Peyer's patch (tissue), 4 donors: ENCODE measurements at regions not wholly inside any gene's neighbourhood (a gene's known extent, or its start where the extent isn't known, plus 50 kb on each side); places are given as distances from the start of the nearest gene placed in this dataset.

Experiments
- DNase-seq, 3 donors: peaks; one replicate each; pipeline ENCODE4 v3.0.0-alpha.2; 2017 to 2019
- H3K27ac ChIP-seq, 4 donors: fragments of 200-600 bp; sonication (generic); one replicate each; pipeline ENCODE4 v1.5.1; 2016 to 2019
- H3K27me3 ChIP-seq, 2 donors: fragments of 200-600 bp; sonication (generic); one replicate each; pipeline ENCODE4 v1.5.1; 2019
- H3K36me3 ChIP-seq, 3 donors: fragments of 200-600 bp; sonication (generic); one replicate each; pipeline ENCODE4 v1.5.1; 2016 to 2019
- H3K4me1 ChIP-seq, 4 donors: fragments of 200-600 bp; sonication (generic); one replicate each; pipeline ENCODE4 v1.5.1; 2016 to 2019
- H3K4me3 ChIP-seq, 4 donors: fragments of 200-600 bp; sonication (generic); 1 replicate in 3 of 4; 2 replicates in 1 of 4; pipeline ENCODE4 v1.5.1; 2016 to 2019; ENCODE audit warnings: mild to moderate bottlenecking in 1 of 4
- H3K9me3 ChIP-seq, 4 donors: fragments of 200-600 bp; sonication (generic); one replicate each; pipeline ENCODE4 v1.5.1; 2016 to 2019; ENCODE audit warnings: mild to moderate bottlenecking in 1 of 4
- CTCF ChIP-seq, 6 experiments: fragments of 450-650 bp in 4 of 6; fragments of 200-600 bp in 2 of 6; sonication (generic) in 1 of 6; IDR thresholded peaks; one replicate each; pipeline ENCODE4 v1.5.1; 2017 to 2019; ENCODE audit warnings: antibody characterized with exemption in 6 of 6, mild to moderate bottlenecking in 3 of 6, moderate library complexity in 1 of 6
- POLR2A ChIP-seq, 2 donors: fragments of 450-650 bp; IDR thresholded peaks; one replicate each; pipeline ENCODE4 v1.5.1; 2017; ENCODE audit warnings: antibody characterized with exemption in 2 of 2, mild to moderate bottlenecking in 2 of 2, moderate library complexity in 2 of 2

DNA sequence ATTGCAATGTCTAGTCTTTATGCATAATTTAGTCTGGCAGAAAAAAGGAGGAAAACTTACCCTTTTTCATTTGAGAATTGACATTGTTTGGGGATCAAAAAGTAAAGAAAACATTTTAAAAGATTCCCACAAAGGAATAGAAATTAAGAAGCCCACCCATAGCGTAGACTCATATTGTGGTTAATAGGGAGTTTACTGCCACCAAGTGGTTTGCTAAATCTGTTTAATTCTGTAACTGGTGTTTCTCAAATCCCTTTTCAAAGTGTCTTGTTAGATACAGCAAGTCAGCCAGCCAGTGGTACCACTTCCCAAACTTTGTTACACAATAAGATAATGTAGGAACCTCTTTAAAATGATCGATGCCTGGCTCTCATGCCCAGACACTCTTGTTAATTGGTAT lies 180.3 kb downstream of the IPO8 start:
- Histone ChIP-seq H3K4me1 (no peaks in the 10 kb centered on the region), H3K9me3 (no peaks in the 10 kb centered on the region), H3K27ac (no peak overlapping the region), H3K27me3 (no peaks in the 10 kb centered on the region), H3K4me3 (no peak overlapping the region), H3K36me3 (no peaks in the 10 kb centered on the region)
- TF ChIP-seq POLR2A (IDR thresholded peaks at IDR 0.05) (no peak), CTCF (IDR thresholded peaks at IDR 0.05) (no peak)
- no peak for DNase-seq

GRCh38 chr12:30514666-30515065 lies 181.0 kb downstream of the IPO8 start:
- DNase-seq: no peak
- Histone ChIP-seq H3K4me1 (no peaks in the 10 kb centered on the region), H3K36me3 (no peaks in the 10 kb centered on the region)

GRCh38 chr12:30508205-30508967 lies 187.3 kb downstream of the IPO8 start:
- TF ChIP-seq POLR2A (IDR thresholded peaks at IDR 0.05): no peak
- TF ChIP-seq CTCF (IDR thresholded peaks at IDR 0.05): no peak
- no peak overlapping the region for H3K27ac ChIP-seq

More at GRCh38 chr12:30514666-30515065, 181.0 kb downstream of the IPO8 start:
- TF ChIP-seq POLR2A (IDR thresholded peaks at IDR 0.05): no peak
- TF ChIP-seq CTCF (IDR thresholded peaks at IDR 0.05): no peak
- H3K4me3 ChIP-seq: no peak overlapping the region
- no peaks in the 10 kb centered on the region for H3K9me3 ChIP-seq
- H3K27me3 ChIP-seq: no peaks in the 10 kb centered on the region
- no peak overlapping the region for H3K27ac ChIP-seq

DNA sequence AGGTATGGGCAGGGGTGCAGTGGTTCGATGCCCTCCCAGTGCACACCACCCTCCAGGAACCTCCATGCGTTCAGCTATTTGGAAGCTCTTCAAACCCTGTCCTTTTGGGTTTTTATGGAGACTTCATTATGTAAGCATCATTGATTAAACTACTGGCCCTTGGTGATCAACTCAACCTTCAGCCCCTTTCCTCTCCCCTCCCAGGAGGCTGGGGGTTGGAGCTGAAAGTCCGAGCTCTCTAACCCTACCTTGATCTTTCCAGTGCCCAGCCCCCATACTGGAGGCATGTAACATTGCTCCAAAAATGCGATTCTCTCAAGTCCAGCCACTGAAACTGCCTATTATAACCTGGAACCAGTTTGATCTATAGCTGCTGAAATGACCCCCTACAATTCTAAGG lies 188.1 kb downstream of the IPO8 start:
- H3K9me3 ChIP-seq: no peaks in the 10 kb centered on the region
- H3K27ac ChIP-seq: no peak overlapping the region
- H3K4me1 ChIP-seq: no peaks in the 10 kb centered on the region
- no peaks in the 10 kb centered on the region for H3K27me3 ChIP-seq
- TF ChIP-seq CTCF (IDR thresholded peaks at IDR 0.05) (no peak), POLR2A (IDR thresholded peaks at IDR 0.05) (no peak)
- no peak for DNase-seq
- no peaks in the 10 kb centered on the region for H3K36me3 ChIP-seq
- no peak overlapping the region for H3K4me3 ChIP-seq

More at GRCh38 chr12:30508205-30508967, 187.3 kb downstream of the IPO8 start:
- no peaks in the 10 kb centered on the region for H3K36me3 ChIP-seq
- no peak for DNase-seq
- H3K4me3 ChIP-seq: no peak overlapping the region
- H3K9me3 ChIP-seq: no peaks in the 10 kb centered on the region
- H3K4me1 ChIP-seq: no peaks in the 10 kb centered on the region
- no peaks in the 10 kb centered on the region for H3K27me3 ChIP-seq

GRCh38 chr12:30506411-30506810 lies 189.3 kb downstream of the IPO8 start:
- no peaks in the 10 kb centered on the region for H3K27me3 ChIP-seq
- no peaks in the 10 kb centered on the region for H3K36me3 ChIP-seq
- no peak for DNase-seq
- H3K27ac ChIP-seq: no peak overlapping the region
- H3K4me1 ChIP-seq: no peaks in the 10 kb centered on the region
- TF ChIP-seq CTCF (IDR thresholded peaks at IDR 0.05) (no peak), POLR2A (IDR thresholded peaks at IDR 0.05) (no peak)
- H3K9me3 ChIP-seq: no peaks in the 10 kb centered on the region
- no peak overlapping the region for H3K4me3 ChIP-seq
